ENCODE measurements at regions not wholly inside any gene's neighbourhood (a gene's known extent, or its start where the extent isn't known, plus 50 kb on each side); places are given as distances from the start of the nearest gene placed in this dataset.

DNA sequence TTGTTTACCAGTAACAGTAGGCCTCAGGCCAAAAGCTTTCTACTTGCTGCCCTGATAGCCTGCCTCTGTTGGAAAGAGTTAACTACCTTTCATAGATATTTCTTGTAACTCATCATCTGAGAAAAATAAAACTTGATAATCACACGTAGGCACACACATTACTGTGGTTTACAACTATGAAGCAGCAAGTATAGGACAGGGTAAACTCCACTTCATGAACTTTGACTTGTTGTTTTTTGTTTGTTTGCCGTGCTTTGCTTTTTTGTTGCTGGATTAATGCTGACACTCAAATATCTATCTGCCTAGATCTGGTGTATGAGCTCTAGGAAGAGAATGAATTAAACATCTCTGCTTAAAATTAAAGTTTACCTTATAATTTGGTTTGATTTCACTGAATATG, 924.7 kb upstream of the ADGRL2 start:
- CTCF ChIA-PET, result no interaction called here
- no peak for TF ChIP-seq CTCF (IDR thresholded peaks at IDR 0.05)
- peaks cover 3% of the 10 kb centered on the region for H3K9me3 Mint-ChIP-seq

GRCh38 chr1:80869299-80869698, 931.4 kb upstream of the ADGRL2 start:
- POLR2A ChIA-PET, result no interaction called here
- no peaks in the 10 kb centered on the region for H3K4me1 Mint-ChIP-seq
- no peak overlapping the region for H3K4me3 Mint-ChIP-seq
- no peaks in the 10 kb centered on the region for H3K36me3 Mint-ChIP-seq (ENCODE audit: low read depth)
- CTCF ChIA-PET, result no interaction called here
- peaks cover 3% of the 10 kb centered on the region for H3K9me3 Mint-ChIP-seq
- no peak for TF ChIP-seq CTCF (IDR thresholded peaks at IDR 0.05)
- no peaks in the 10 kb centered on the region for H3K27me3 Mint-ChIP-seq
- DNase-seq (no peak), ATAC-seq (ENCODE audit: low read depth) (no peak)
- intact Hi-C loops (cut with micrococcal nuclease), result no loop called here
- H3K27ac Mint-ChIP-seq, result no peak overlapping the region

More for the DNA sequence above, 924.7 kb upstream of the ADGRL2 start:
- POLR2A ChIA-PET, result no interaction called here
- no peak for ATAC-seq (ENCODE audit: low read depth)
- no peaks in the 10 kb centered on the region for H3K4me1 Mint-ChIP-seq
- H3K4me3 Mint-ChIP-seq, result no peak overlapping the region
- no peaks in the 10 kb centered on the region for H3K27me3 Mint-ChIP-seq
- intact Hi-C loops (cut with micrococcal nuclease), result no loop called here
- no peak for DNase-seq
- H3K27ac Mint-ChIP-seq, result no peak overlapping the region
- no peaks in the 10 kb centered on the region for H3K36me3 Mint-ChIP-seq (ENCODE audit: low read depth)

- no peak for TF ChIP-seq CTCF (IDR thresholded peaks at IDR 0.05)
- ATAC-seq (ENCODE audit: low read depth) (no peak), DNase-seq (no peak)
- no peak overlapping the region for H3K4me3 Mint-ChIP-seq
- H3K4me1 Mint-ChIP-seq, result no peaks in the 10 kb centered on the region
- POLR2A ChIA-PET, result no interaction called here
- no peak overlapping the region for H3K27ac Mint-ChIP-seq
- H3K27me3 Mint-ChIP-seq, result no peaks in the 10 kb centered on the region
- peaks cover 2% of the 10 kb centered on the region for H3K9me3 Mint-ChIP-seq
- no peaks in the 10 kb centered on the region for H3K36me3 Mint-ChIP-seq (ENCODE audit: low read depth)
- intact Hi-C loops (cut with micrococcal nuclease), result no loop called here
- CTCF ChIA-PET, result no interaction called here
Observed at GRCh38 chr1:80847904-80848303, 952.8 kb upstream of the ADGRL2 start.

DNA sequence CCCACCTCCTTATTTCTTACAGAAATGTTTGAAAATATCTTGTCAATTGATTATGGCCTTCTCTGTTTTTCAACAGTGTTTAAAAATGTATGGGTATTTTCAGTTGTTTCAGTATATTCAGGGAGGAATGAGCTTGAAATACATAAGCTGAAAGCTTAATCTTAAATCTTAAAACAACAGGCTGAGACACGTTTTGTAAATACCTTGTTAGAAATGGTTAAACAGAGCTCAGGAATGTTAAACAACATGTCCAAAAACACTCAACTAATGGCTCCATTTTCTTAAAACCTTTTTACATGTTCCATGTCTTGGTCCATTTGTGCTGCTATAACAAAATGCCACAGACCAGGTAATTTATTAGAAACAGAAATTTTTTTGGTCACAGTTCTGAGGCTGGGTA, 953.8 kb upstream of the ADGRL2 start:
- CTCF ChIA-PET, result no interaction called here
- TF ChIP-seq CTCF (IDR thresholded peaks at IDR 0.05), result no peak
- Mint-ChIP-seq H3K9me3 (peaks cover 3% of the 10 kb centered on the region), H3K27me3 (no peaks in the 10 kb centered on the region), H3K36me3 (ENCODE audit: low read depth) (no peaks in the 10 kb centered on the region), H3K27ac (no peak overlapping the region), H3K4me1 (no peaks in the 10 kb centered on the region), H3K4me3 (no peak overlapping the region)
- ATAC-seq (ENCODE audit: low read depth), result no peak
- POLR2A ChIA-PET, result no interaction called here
- no peak for DNase-seq
- intact Hi-C loops (cut with micrococcal nuclease), result no loop called here

- POLR2A ChIA-PET, result no interaction called here
- DNase-seq (no peak), ATAC-seq (ENCODE audit: low read depth) (no peak)
- H3K4me1 Mint-ChIP-seq, result no peaks in the 10 kb centered on the region
- CTCF ChIA-PET, result no interaction called here
- H3K27ac Mint-ChIP-seq, result no peak overlapping the region
- no peaks in the 10 kb centered on the region for H3K27me3 Mint-ChIP-seq
- H3K9me3 Mint-ChIP-seq, result peaks cover 13% of the 10 kb centered on the region
- H3K36me3 Mint-ChIP-seq (ENCODE audit: low read depth), result no peaks in the 10 kb centered on the region
- TF ChIP-seq CTCF (IDR thresholded peaks at IDR 0.05), result no peak
- no peak overlapping the region for H3K4me3 Mint-ChIP-seq
- intact Hi-C loops (cut with micrococcal nuclease), result no loop called here
Observed at GRCh38 chr1:80842796-80843195, 957.9 kb upstream of the ADGRL2 start.
